ENCODE measurements at regions not wholly inside any gene's neighbourhood (a gene's known extent, or its start where the extent isn't known, plus 50 kb on each side); places are given as distances from the start of the nearest gene placed in this dataset.
"Not testable (repeated sequence)": the region's sequence is repeated elsewhere in the genome, so short reads cannot be mapped to it uniquely, and the experiment has no call there.

- DNase-seq: no peak
Measured at GRCh38 chr20:48026981-48027592, 241.8 kb upstream of the SULF2 start.

- DNase-seq: no peak
Measured at GRCh38 chr20:48025661-48026060, 240.4 kb upstream of the SULF2 start.

GRCh38 chr20:48025051-48025515 is 239.8 kb upstream of the SULF2 start:
- DNase-seq: no peak

GRCh38 chr20:48024539-48024938 is 239.3 kb upstream of the SULF2 start:
- no peak for DNase-seq

- not testable (repeated sequence) for DNase-seq
Measured at GRCh38 chr20:48020696-48021095, 235.4 kb upstream of the SULF2 start.

GRCh38 chr20:48019940-48020339 is 234.7 kb upstream of the SULF2 start:
- no peak for DNase-seq

- DNase-seq: no peak
Measured at GRCh38 chr20:48019496-48019895, 234.2 kb upstream of the SULF2 start.

- DNase-seq: not testable (repeated sequence)
Measured at GRCh38 chr20:48018851-48019250, 233.6 kb upstream of the SULF2 start.

GRCh38 chr20:48017992-48018391 is 232.7 kb upstream of the SULF2 start:
- DNase-seq: no peak

- DNase-seq: no peak
Measured at GRCh38 chr20:48017509-48017908, 232.2 kb upstream of the SULF2 start.

GRCh38 chr20:48015943-48016723 is 230.9 kb upstream of the SULF2 start:
- DNase-seq: no peak

GRCh38 chr20:48015141-48015910 is 230.0 kb upstream of the SULF2 start:
- DNase-seq: no peak

GRCh38 chr20:48012401-48012974 is 227.2 kb upstream of the SULF2 start:
- no peak for DNase-seq

GRCh38 chr20:48011025-48011424 is 225.7 kb upstream of the SULF2 start:
- DNase-seq: no peak

- no peak for DNase-seq
Measured at GRCh38 chr20:48010623-48011022, 225.3 kb upstream of the SULF2 start.

GRCh38 chr20:48008850-48009515 is 223.7 kb upstream of the SULF2 start:
- no peak for DNase-seq

- DNase-seq: peak in 1 of 2 donors; percentile 27
Measured at GRCh38 chr20:48007351-48007750, 222.1 kb upstream of the SULF2 start.

GRCh38 chr20:48006036-48006833 is 221.0 kb upstream of the SULF2 start:
- DNase-seq: no peak

GRCh38 chr20:48003021-48003420 is 217.7 kb upstream of the SULF2 start:
- DNase-seq: no peak

GRCh38 chr20:48002517-48002970 is 217.3 kb upstream of the SULF2 start:
- peak in 1 of 2 donors; percentile 37 for DNase-seq

GRCh38 chr20:47999166-47999565 is 213.9 kb upstream of the SULF2 start:
- peak in 1 of 2 donors; percentile 11 for DNase-seq

- peak; percentile 42 to 48 for DNase-seq
Measured at GRCh38 chr20:47998736-47999135, 213.5 kb upstream of the SULF2 start.

Measured in inflammatory macrophage treated with lipopolysaccharide for 1 hour (primary cell).